Gastrocnemius medialis (tissue), 4 donors: ENCODE measurements at regions not wholly inside any gene's neighbourhood (a gene's known extent, or its start where the extent isn't known, plus 50 kb on each side); places are given as distances from the start of the nearest gene placed in this dataset.

Source experiments
- ATAC-seq, 2 donors: fragments of 150-250 bp; one replicate each; pipeline ENCODE4 v1.9.1; 2016
- DNase-seq, 2 donors: peaks; one replicate each; pipeline ENCODE4 v3.0.0-alpha.2; 2019
- H3K27ac ChIP-seq, 4 donors: fragments of 200-600 bp; sonication (generic); 1 replicate in 1 of 4; 2 replicates in 3 of 4; pipeline ENCODE4 v1.5.1; 2016 to 2018; ENCODE audit warnings: mild to moderate bottlenecking in 2 of 4, moderate library complexity in 1 of 4
- H3K27me3 ChIP-seq, 3 donors: fragments of 200-600 bp; sonication (generic) in 2 of 3; 1 replicate in 1 of 3; 2 replicates in 2 of 3; pipeline versions ENCODE4 v1.5.1 to v1.6.0; 2016 to 2019; ENCODE audit warnings: mild to moderate bottlenecking in 1 of 3, moderate library complexity in 1 of 3
- H3K36me3 ChIP-seq, 2 donors: fragments of 200-600 bp; sonication (generic) in 1 of 2; one replicate each; pipeline ENCODE4 v1.5.1; 2017 to 2018
- H3K4me1 ChIP-seq, 2 donors: fragments of 200-600 bp; sonication (generic) in 1 of 2; one replicate each; pipeline ENCODE4 v1.5.1; 2016 to 2017; ENCODE audit warnings: mild to moderate bottlenecking in 2 of 2
- H3K4me3 ChIP-seq, 4 donors: fragments of 200-600 bp; sonication (generic) in 3 of 4; 1 replicate in 1 of 4; 2 replicates in 3 of 4; pipeline ENCODE4 v1.5.1; 2016 to 2019; ENCODE audit warnings: mild to moderate bottlenecking in 2 of 4
- H3K9me3 ChIP-seq, 3 donors: fragments of 200-600 bp; sonication (generic) in 2 of 3; 1 replicate in 1 of 3; 2 replicates in 2 of 3; pipeline ENCODE4 v1.5.1; 2016 to 2019
- POLR2A ChIP-seq, 2 donors: fragments of 450-650 bp; IDR thresholded peaks; one replicate each; pipeline ENCODE4 v1.6.1; 2017; ENCODE audit warnings: antibody characterized with exemption in 2 of 2, mild to moderate bottlenecking in 2 of 2, moderate library complexity in 2 of 2
- in situ Hi-C, 4 donors: fragments of 200-750 bp; cut with MboI; loops; one replicate each; pipeline versions ENCODE4 v1.15.0 to v1.8.0; 2017; ENCODE audit warnings: low sequenced_read_pairs in 4 of 4
- intact Hi-C: fragments of 100-400 bp; cut with DNase I; formaldehyde crosslinking; loops from one replicate; pipeline ENCODE4 v1.15.1; 2023; ENCODE audit warnings: low total_unique reads
- TF ChIP-seq, protein P1 (sequence below), 5 experiments: fragments of 450-650 bp in 3 of 5; fragments of 200-600 bp in 2 of 5; sonication (generic) in 2 of 5; IDR thresholded peaks in 4 of 5; conservative IDR thresholded peaks in 1 of 5; 1 replicate in 4 of 5; 2 replicates in 1 of 5; pipeline ENCODE4 v1.5.1; 2016 to 2019; ENCODE audit warnings: antibody characterized with exemption in 5 of 5, mild to moderate bottlenecking in 3 of 5, moderate library complexity in 3 of 5

DNA sequence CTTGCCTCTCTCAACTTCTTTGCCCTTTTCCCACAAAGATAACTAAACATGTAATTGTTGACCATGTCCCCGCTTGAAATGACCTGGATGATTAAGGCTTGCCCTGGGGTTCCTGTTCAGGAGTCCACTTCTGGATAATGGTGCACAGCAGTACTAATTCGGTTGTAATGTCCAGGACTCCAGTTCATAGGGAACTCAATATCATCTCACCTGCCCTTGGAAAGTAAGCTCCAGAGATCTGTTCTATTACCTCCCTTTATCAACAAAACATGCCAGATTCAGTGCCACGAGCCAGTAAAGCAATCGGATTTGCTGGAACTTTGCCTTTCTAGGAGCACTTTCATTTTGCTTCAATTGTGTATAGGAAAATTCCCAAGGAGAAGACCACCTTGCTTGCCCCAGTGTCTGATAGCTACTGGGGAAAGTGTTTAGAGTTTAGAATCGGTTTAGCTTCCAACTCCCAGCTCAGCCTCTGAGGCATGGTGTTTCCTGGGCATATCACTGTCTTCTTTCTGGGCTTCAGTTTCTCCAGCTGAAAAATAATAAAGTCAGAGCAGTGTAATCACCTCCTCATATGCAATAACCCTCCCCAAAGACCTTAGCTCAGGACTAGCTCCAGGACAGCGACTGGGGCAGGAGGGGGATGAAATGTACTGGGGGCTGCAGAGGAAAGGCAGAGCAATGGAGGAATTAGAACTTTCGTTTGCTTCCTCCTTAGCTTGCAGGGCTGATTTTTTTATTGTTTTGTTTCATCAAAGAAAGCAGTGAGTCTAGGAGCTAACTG, 162.6 kb upstream of the CYRIA start:
- Histone ChIP-seq H3K27ac (no peak overlapping the region), H3K4me1 (no peaks in the 10 kb centered on the region), H3K27me3 (no peaks in the 10 kb centered on the region), H3K4me3 (no peak overlapping the region), H3K36me3 (no peaks in the 10 kb centered on the region), H3K9me3 (no peaks in the 10 kb centered on the region)
- in situ Hi-C loops, result no loop called here
- ATAC-seq (no peak), DNase-seq (no peak)
- intact Hi-C loops, result no loop called here
- no peak for TF ChIP-seq POLR2A (IDR thresholded peaks at IDR 0.05)
- TF ChIP-seq, protein P1, sequence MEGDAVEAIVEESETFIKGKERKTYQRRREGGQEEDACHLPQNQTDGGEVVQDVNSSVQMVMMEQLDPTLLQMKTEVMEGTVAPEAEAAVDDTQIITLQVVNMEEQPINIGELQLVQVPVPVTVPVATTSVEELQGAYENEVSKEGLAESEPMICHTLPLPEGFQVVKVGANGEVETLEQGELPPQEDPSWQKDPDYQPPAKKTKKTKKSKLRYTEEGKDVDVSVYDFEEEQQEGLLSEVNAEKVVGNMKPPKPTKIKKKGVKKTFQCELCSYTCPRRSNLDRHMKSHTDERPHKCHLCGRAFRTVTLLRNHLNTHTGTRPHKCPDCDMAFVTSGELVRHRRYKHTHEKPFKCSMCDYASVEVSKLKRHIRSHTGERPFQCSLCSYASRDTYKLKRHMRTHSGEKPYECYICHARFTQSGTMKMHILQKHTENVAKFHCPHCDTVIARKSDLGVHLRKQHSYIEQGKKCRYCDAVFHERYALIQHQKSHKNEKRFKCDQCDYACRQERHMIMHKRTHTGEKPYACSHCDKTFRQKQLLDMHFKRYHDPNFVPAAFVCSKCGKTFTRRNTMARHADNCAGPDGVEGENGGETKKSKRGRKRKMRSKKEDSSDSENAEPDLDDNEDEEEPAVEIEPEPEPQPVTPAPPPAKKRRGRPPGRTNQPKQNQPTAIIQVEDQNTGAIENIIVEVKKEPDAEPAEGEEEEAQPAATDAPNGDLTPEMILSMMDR (IDR thresholded peaks at IDR 0.05 in 4 of 5, conservative IDR thresholded peaks at IDR 0.05 in 1 of 5), result no peak

DNA sequence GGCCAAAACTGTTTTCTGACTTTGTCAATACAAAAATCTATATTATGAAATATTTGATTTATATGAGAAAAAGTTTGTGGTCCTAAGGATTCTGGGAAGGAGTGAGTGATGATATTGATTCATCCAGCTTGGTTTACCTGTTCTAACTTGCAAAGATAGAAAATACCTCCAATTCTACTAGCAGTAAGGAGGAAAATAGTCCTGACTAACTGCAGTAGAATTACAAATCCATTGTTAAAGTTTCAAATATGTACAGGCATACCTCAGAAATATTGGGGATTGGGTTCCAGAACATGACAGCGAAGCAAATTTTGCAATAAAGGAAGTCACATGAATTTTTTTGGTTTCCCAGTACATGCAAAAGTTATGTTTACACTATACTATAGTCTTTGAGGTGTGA, 158.8 kb upstream of the CYRIA start:
- Histone ChIP-seq H3K9me3 (no peaks in the 10 kb centered on the region), H3K4me1 (no peaks in the 10 kb centered on the region), H3K27me3 (no peaks in the 10 kb centered on the region), H3K4me3 (no peak overlapping the region), H3K36me3 (no peaks in the 10 kb centered on the region), H3K27ac (no peak overlapping the region)
- in situ Hi-C loops (no loop called here), intact Hi-C loops (no loop called here)
- ATAC-seq (no peak), DNase-seq (no peak)
- TF ChIP-seq, protein P1 (IDR thresholded peaks at IDR 0.05 in 4 of 5, conservative IDR thresholded peaks at IDR 0.05 in 1 of 5), result no peak
- no peak for TF ChIP-seq POLR2A (IDR thresholded peaks at IDR 0.05)

DNA sequence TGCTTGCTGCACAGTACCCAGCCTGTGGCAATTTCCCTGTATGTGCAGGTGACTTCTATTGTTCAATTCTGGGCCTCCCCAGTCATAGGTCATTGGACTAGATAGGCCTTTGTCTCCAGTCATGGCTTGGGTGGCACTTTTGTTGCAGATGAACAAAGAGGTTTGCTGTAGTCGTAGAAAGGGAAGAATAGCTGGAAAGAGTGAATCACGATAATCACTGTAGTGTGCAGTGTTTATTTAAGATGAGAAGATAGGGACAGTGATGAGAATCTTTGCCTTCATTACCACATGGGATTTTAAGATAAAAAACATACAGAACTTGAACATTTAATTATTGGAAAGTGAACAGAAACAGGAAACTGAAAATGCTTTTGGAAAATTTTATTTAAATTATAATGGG, 156.1 kb upstream of the CYRIA start:
- no peaks in the 10 kb centered on the region for H3K9me3 ChIP-seq
- intact Hi-C loops (no loop called here), in situ Hi-C loops (no loop called here)
- DNase-seq (no peak), ATAC-seq (no peak)
- H3K4me3 ChIP-seq, result no peak overlapping the region
- TF ChIP-seq, protein P1 (IDR thresholded peaks at IDR 0.05 in 4 of 5, conservative IDR thresholded peaks at IDR 0.05 in 1 of 5), result no peak
- no peak for TF ChIP-seq POLR2A (IDR thresholded peaks at IDR 0.05)
- no peaks in the 10 kb centered on the region for H3K4me1 ChIP-seq
- no peaks in the 10 kb centered on the region for H3K36me3 ChIP-seq
- H3K27ac ChIP-seq, result no peak overlapping the region
- no peaks in the 10 kb centered on the region for H3K27me3 ChIP-seq

DNA sequence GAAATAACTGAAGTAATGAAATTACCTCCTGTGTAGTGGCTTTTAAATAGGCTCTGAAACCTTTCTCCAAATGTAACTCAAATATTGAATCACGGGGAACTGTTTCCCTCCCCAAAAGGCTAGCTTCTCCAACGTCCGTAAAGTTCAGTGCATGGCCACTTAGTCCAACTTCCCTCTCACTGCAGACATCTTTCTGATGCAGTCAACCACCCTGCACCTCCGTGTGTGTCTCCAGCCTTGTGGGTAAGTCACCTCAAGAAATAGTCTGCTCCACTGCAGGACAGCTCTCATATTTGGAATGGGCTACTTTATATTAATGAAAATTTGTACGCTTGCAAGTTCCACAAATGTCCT, 152.5 kb upstream of the CYRIA start:
- intact Hi-C loops, result no loop called here
- H3K4me3 ChIP-seq, result no peak overlapping the region
- in situ Hi-C loops, result no loop called here

More for the DNA sequence above, 152.5 kb upstream of the CYRIA start:
- Histone ChIP-seq H3K4me1 (no peaks in the 10 kb centered on the region), H3K27ac (no peak overlapping the region), H3K36me3 (no peaks in the 10 kb centered on the region), H3K9me3 (no peaks in the 10 kb centered on the region), H3K27me3 (no peaks in the 10 kb centered on the region)
- ATAC-seq, result no peak
- TF ChIP-seq POLR2A (IDR thresholded peaks at IDR 0.05), result no peak
- TF ChIP-seq, protein P1 (IDR thresholded peaks at IDR 0.05 in 4 of 5, conservative IDR thresholded peaks at IDR 0.05 in 1 of 5), result no peak
- DNase-seq, result no peak
